Heart left ventricle (tissue), 16 donors: ENCODE measurements at regions not wholly inside any gene's neighbourhood (a gene's known extent, or its start where the extent isn't known, plus 50 kb on each side); places are given as distances from the start of the nearest gene placed in this dataset.

Experiments
- ATAC-seq, 4 donors: fragments of 200-7000 bp; cut with Tn5 transposase; one replicate each; pipeline ENCODE4 v1.9.1; 2020 to 2022; ENCODE audit warnings: moderate library complexity in 4 of 4, mild to moderate bottlenecking in 3 of 4, moderate number of reproducible peaks in 1 of 4
- DNase-seq, 5 donors: peaks; one replicate each; pipeline ENCODE4 v3.0.0-alpha.2; 2020
- H3K27ac ChIP-seq, 12 donors: fragments of 200-600 bp; sonication (generic) in 4 of 12; one replicate each; pipeline versions ENCODE4 v1.5.0 to v1.8.0; 2016 to 2022; ENCODE audit warnings: mild to moderate bottlenecking in 2 of 12
- H3K27me3 ChIP-seq, 9 donors: fragments of 200-600 bp; sonication (generic) in 2 of 9; one replicate each; pipeline versions ENCODE4 v1.5.1 to v1.8.0; 2016 to 2022; ENCODE audit warnings: mild to moderate bottlenecking in 3 of 9
- H3K36me3 ChIP-seq, 9 donors: fragments of 200-600 bp; sonication (generic) in 2 of 9; one replicate each; pipeline versions ENCODE4 v1.5.0 to v1.8.0; 2018 to 2022; ENCODE audit warnings: mild to moderate bottlenecking in 2 of 9
- H3K4me1 ChIP-seq, 12 donors: fragments of 200-600 bp; sonication (generic) in 4 of 12; one replicate each; pipeline versions ENCODE4 v1.5.0 to v1.8.0; 2016 to 2022; ENCODE audit warnings: mild to moderate bottlenecking in 3 of 12
- H3K4me3 ChIP-seq, 12 donors: fragments of 200-600 bp; sonication (generic) in 4 of 12; one replicate each; pipeline versions ENCODE4 v1.5.0 to v1.8.0; 2017 to 2022; ENCODE audit warnings: mild to moderate bottlenecking in 9 of 12, moderate library complexity in 4 of 12
- H3K9me3 ChIP-seq, 12 donors: fragments of 200-600 bp; sonication (generic) in 4 of 12; one replicate each; pipeline versions ENCODE4 v1.5.0 to v1.8.0; 2016 to 2022; ENCODE audit warnings: mild to moderate bottlenecking in 1 of 12
- POLR2A ChIP-seq, 2 donors: fragments of 450-650 bp; IDR thresholded peaks; one replicate each; pipeline ENCODE4 v1.6.1; 2017; ENCODE audit warnings: antibody characterized with exemption in 2 of 2, mild to moderate bottlenecking in 2 of 2, moderate library complexity in 2 of 2
- WGBS, 4 donors: extraction: QIAGEN DNeasy Blood & Tissue Kit in 2 of 4; methylation state at CpG; one replicate each; pipeline versions ENCODE4 v1.1.5 to v1.1.7; 2013 to 2018; 5-methylcytosine and 5-hydroxymethylcytosine counted together
- intact Hi-C, 10 donors: fragments of 100-400 bp; cut with DNase I; formaldehyde crosslinking; loops; one replicate each; pipeline versions ENCODE4 v1.11.1 to v1.14.2; 2022
- TF ChIP-seq, protein P1 (sequence below), 12 donors: fragments of 200-600 bp; sonication (generic) in 4 of 12; IDR thresholded peaks; one replicate each; pipeline versions ENCODE4 v1.5.0 to v1.8.0; 2018 to 2022; ENCODE audit warnings: antibody characterized with exemption in 12 of 12, mild to moderate bottlenecking in 5 of 12
- donor health status: ischemic (EF 13 %, LVEDD 7.1; RV severe dilation, severe dysfunction).
- donor health status: healthy with polysubstance abuse.
- donor health status: DM: no; HTN: yes; CAD: no.
- donor health status: DM: no; HTN: no; CAD: no.
- donor health status: ischemic (EF 25% LVEDD 6.9; RV normal size, moderate dysfunction).
- donor health status: ischemic (EF 25% LVEDD 5.7; RV mildly dilated, moderate dysfunction).
- donor health status: healthy.
- donor health status: DM: yes; HTN: yes; CAD: no.
- donor health status: ischemic (EF 35%, LVEDD 5.7; RV mildly dilated, moderate dysfunction).
- donor health status: nonischemic (EF 11% LVEDD 7.7; RV severe dilation, severe dysfunction).
- donor health status: DM: yes; HTN: yes; CAD: no.
- donor health status: PGD.
- donor health status: ischemic (EF 29% LVEDD 5.4; RV normal size, mild dysfunction).
- donor health status: nonischemic (EF 23%, LVEDD 6.1; RV moderate dilation, normal function).

DNA sequence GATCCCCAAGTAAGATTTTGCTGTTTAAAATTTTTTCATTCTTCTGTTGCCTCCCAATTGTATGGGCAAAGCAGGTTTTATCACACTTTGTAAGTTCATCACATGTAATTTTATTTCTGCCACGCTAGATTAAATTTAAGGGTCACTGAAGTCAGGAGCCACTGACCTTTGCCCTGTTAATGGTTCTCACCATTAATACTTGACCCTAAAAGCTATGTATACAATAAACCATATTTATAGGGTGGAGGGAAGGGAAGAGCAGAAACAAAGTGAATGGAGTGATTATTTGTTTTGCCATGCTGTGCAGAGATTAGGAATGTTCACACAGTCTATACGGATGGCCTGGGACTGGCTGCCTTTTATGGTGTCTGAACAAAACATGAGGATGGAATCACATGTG is 186.7 kb downstream of the BMP2 start:
- ATAC-seq (no peak), DNase-seq (no peak)
- H3K27me3 ChIP-seq = no peaks in the 10 kb centered on the region
- H3K9me3 ChIP-seq = peaks cover 0 to 17% (median 5%) of the 10 kb centered on the region in 12 donors
- H3K4me1 ChIP-seq = no peaks in the 10 kb centered on the region
- WGBS, 4 donors = 50 to 59% (median 52%) methylated on average over 2 of the region's 2 CpGs
- no peaks in the 10 kb centered on the region for H3K36me3 ChIP-seq
- no peak overlapping the region for H3K4me3 ChIP-seq
- no peak for TF ChIP-seq POLR2A (IDR thresholded peaks at IDR 0.05)
- TF ChIP-seq, protein P1, sequence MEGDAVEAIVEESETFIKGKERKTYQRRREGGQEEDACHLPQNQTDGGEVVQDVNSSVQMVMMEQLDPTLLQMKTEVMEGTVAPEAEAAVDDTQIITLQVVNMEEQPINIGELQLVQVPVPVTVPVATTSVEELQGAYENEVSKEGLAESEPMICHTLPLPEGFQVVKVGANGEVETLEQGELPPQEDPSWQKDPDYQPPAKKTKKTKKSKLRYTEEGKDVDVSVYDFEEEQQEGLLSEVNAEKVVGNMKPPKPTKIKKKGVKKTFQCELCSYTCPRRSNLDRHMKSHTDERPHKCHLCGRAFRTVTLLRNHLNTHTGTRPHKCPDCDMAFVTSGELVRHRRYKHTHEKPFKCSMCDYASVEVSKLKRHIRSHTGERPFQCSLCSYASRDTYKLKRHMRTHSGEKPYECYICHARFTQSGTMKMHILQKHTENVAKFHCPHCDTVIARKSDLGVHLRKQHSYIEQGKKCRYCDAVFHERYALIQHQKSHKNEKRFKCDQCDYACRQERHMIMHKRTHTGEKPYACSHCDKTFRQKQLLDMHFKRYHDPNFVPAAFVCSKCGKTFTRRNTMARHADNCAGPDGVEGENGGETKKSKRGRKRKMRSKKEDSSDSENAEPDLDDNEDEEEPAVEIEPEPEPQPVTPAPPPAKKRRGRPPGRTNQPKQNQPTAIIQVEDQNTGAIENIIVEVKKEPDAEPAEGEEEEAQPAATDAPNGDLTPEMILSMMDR (IDR thresholded peaks at IDR 0.05) = no peak
- H3K27ac ChIP-seq = no peak overlapping the region
- intact Hi-C loops = no loop called here

DNA sequence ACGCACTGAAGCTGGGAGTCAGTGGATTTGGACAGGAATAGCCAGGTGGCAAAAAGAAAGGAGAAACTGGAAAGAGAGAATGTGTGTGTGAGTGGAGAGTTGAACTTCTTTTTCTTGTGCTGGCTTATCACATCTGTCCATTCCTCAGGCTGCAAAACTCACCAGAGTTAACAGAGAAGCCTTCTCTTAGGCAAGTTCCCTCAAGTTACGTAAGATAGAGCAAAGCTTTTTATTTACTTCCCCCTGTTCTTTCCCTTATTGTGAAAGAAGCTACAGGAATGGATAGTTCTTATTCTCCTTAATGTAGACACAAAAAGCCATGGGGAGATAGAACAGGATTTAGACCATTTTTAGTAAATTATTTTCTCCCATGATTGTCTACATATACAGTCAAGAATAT is 188.6 kb downstream of the BMP2 start:
- Histone ChIP-seq H3K27me3 (no peaks in the 10 kb centered on the region), H3K4me1 (no peaks in the 10 kb centered on the region), H3K27ac (no peak overlapping the region), H3K4me3 (no peak overlapping the region), H3K9me3 (peaks cover 0 to 17% (median 5%) of the 10 kb centered on the region in 12 donors), H3K36me3 (no peaks in the 10 kb centered on the region)
- WGBS, 4 donors = 80 to 85% (median 82%) methylated on average over 2 of the region's 2 CpGs
- DNase-seq = no peak
- intact Hi-C loops = no loop called here
- no peak for TF ChIP-seq POLR2A (IDR thresholded peaks at IDR 0.05)
- TF ChIP-seq, protein P1 (IDR thresholded peaks at IDR 0.05) = no peak
- ATAC-seq = peak in 1 of 4 donors; percentile 24

DNA sequence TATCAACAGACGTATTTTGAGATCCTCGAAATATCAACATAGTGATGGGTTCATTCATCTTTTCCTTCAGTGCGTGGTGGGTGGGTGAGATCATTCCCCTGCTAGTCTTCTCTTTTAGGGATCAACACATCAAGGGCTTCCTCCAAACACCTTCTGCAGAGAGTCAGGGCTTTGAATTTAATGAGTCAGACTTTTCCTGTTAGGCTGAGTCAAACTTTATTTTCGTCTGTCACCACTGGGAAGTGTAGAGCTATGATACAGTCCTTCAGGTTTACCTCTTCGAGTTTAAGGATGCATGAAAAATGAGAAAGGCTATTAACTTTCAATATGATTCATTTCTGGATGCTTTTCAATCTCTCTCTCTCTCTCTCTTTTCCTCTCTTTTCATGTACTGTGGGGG is 189.1 kb downstream of the BMP2 start:
- H3K36me3 ChIP-seq = no peaks in the 10 kb centered on the region
- TF ChIP-seq, protein P1 (IDR thresholded peaks at IDR 0.05) = no peak
- no peak for TF ChIP-seq POLR2A (IDR thresholded peaks at IDR 0.05)
- no peak overlapping the region for H3K27ac ChIP-seq
- H3K27me3 ChIP-seq = no peaks in the 10 kb centered on the region
- peaks cover 0 to 17% (median 4%) of the 10 kb centered on the region in 12 donors for H3K9me3 ChIP-seq
- no peak for ATAC-seq
- no peak overlapping the region for H3K4me3 ChIP-seq
- no peaks in the 10 kb centered on the region for H3K4me1 ChIP-seq
- 35 to 44% (median 41%) methylated on average over 5 of the region's 5 CpGs for WGBS, 4 donors
- no peak for DNase-seq
- intact Hi-C loops = no loop called here

DNA sequence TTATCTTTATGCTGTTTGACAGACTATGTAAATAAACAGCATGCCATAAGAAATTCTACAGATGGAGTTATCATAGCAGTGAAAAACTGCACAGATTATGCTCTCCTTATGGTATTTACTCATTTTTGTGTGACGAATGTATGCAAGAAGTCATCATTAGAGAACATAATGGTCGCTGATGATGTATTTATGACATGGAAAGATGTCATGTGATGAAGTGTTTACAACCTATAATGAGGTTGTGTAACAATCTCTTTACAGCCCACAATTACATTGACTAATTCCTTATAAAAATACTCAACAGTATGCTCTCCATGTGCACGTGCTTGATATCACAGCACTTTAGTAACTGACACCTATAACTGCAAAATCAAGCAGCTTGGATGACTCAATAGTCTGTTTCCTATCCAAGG is 192.4 kb downstream of the BMP2 start:
- Histone ChIP-seq H3K9me3 (peaks cover 0 to 3% (median 0%) of the 10 kb centered on the region in 12 donors), H3K27ac (no peak overlapping the region), H3K27me3 (no peaks in the 10 kb centered on the region), H3K4me3 (no peak overlapping the region), H3K36me3 (no peaks in the 10 kb centered on the region), H3K4me1 (no peaks in the 10 kb centered on the region)
- intact Hi-C loops = no loop called here
- TF ChIP-seq, protein P1 (IDR thresholded peaks at IDR 0.05) = no peak
- TF ChIP-seq POLR2A (IDR thresholded peaks at IDR 0.05) = no peak
- 46 to 74% (median 58%) methylated on average over 3 of the region's 3 CpGs for WGBS, 4 donors
- ATAC-seq = no peak
- DNase-seq = no peak
